Sigmoid colon (tissue), 4 donors: ENCODE measurements at regions not wholly inside any gene's neighbourhood (a gene's known extent, or its start where the extent isn't known, plus 50 kb on each side); places are given as distances from the start of the nearest gene placed in this dataset.

Experiments used
- EP300 ChIP-seq, 4 donors: sonication (generic); formaldehyde crosslinking; IDR thresholded peaks; one replicate each; pipeline ENCODE4 v1.6.1; 2017; ENCODE audit warnings: antibody characterized with exemption in 4 of 4
- POLR2A ChIP-seq, 2 donors: fragments of 450-650 bp; IDR thresholded peaks; one replicate each; pipeline ENCODE4 v1.6.1; 2016; ENCODE audit warnings: antibody characterized with exemption in 2 of 2, mild to moderate bottlenecking in 2 of 2, moderate library complexity in 2 of 2

DNA sequence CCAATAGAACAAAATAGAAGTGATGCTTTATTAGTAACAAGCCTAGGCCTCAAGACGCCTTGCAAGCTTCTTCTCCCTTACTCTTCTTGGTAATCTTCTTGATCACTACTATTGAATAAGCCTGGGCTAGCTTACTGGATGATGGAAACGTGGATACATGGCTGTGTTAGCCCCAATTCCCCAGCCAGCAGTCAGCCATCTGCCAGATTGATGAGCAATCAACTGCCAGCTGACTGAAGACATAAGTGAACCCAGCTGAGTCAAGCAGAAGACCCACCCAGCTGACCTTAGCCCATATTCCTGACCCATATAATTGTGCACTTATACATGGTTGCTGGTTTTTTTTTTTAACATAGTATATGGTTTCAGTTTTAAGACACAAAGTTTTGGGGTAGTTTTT lies 130.4 kb downstream of the DHX15 start:
- TF ChIP-seq EP300 (IDR thresholded peaks at IDR 0.05) (no peak), POLR2A (IDR thresholded peaks at IDR 0.05) (no peak)
